Type B pancreatic cell (in vitro differentiated cells): ENCODE measurements at regions not wholly inside any gene's neighbourhood (a gene's known extent, or its start where the extent isn't known, plus 50 kb on each side); places are given as distances from the start of the nearest gene placed in this dataset.

ENCODE experiments used
- DNase-seq: peaks from one replicate; pipeline ENCODE4 v3.0.0; 2021; ENCODE audit warnings: mixed read lengths; ENCODE audit not compliant: unreplicated experiment; ENCODE audit errors: extremely low spot score
- H3K27ac Mint-ChIP-seq: 2 replicates; pipeline ENCODE4 v1.8.0; 2021; ENCODE audit warnings: mild to moderate bottlenecking, mixed read lengths
- H3K27me3 Mint-ChIP-seq: 2 replicates; pipeline ENCODE4 v1.8.0; 2021; ENCODE audit warnings: mixed read lengths
- H3K36me3 Mint-ChIP-seq: 2 replicates; pipeline ENCODE4 v1.8.0; 2021; ENCODE audit warnings: mixed read lengths
- H3K4me1 Mint-ChIP-seq: one replicate; pipeline ENCODE4 v1.8.0; 2021; ENCODE audit warnings: mixed read lengths; ENCODE audit not compliant: unreplicated experiment
- H3K4me3 Mint-ChIP-seq: 2 replicates; pipeline ENCODE4 v1.8.0; 2021; ENCODE audit warnings: mild to moderate bottlenecking, mixed read lengths
- H3K9me3 Mint-ChIP-seq: 2 replicates; pipeline ENCODE4 v1.8.0; 2021; ENCODE audit warnings: mixed read lengths
- CTCF ChIP-seq: fragments of 200-600 bp; sonication (generic); conservative IDR thresholded peaks from 2 replicates; pipeline ENCODE4 v1.5.0; 2021; ENCODE audit warnings: antibody characterized with exemption, mild to moderate bottlenecking

- TF ChIP-seq CTCF = no peak
- no peaks in the 10 kb centered on the region for H3K9me3 Mint-ChIP-seq
- H3K27me3 Mint-ChIP-seq = no peaks in the 10 kb centered on the region
- H3K27ac Mint-ChIP-seq = no peak overlapping the region
- DNase-seq = no peak
- H3K4me1 Mint-ChIP-seq = no peaks in the 10 kb centered on the region
- H3K36me3 Mint-ChIP-seq = no peaks in the 10 kb centered on the region
- H3K4me3 Mint-ChIP-seq = no peak overlapping the region
Observed at GRCh38 chr18:61001138-61001537, 332.1 kb upstream of the CDH20 start.

DNA sequence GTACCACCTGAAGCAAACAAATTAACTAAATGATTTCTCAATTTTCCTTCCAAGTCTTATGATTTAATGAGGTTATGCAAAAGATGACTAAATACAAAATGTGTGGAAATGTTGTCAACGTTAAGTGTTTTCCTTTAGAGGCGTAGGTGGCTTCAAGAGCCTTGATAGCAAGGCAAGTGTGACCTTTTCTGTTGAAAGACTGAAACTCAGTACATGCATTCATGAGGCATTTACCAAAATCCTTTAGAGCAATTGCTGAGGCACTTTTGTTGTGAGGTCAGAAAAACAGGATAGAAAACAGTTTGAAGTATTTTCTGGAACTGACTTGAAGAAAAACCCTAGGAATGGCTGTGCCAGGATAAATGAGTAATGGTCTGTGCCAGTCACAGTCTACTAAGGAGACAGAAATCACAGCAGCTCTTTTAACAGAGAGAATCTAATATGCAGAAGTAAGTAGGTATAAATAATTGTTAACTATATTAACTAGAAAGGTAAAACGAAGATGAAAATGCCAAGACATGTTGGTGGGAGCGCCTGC, 326.5 kb upstream of the CDH20 start:
- Mint-ChIP-seq H3K27me3 (no peaks in the 10 kb centered on the region), H3K4me3 (no peak overlapping the region), H3K9me3 (no peaks in the 10 kb centered on the region), H3K36me3 (no peaks in the 10 kb centered on the region), H3K27ac (no peak overlapping the region), H3K4me1 (no peaks in the 10 kb centered on the region)
- no peak for DNase-seq
- TF ChIP-seq CTCF = no peak

DNA sequence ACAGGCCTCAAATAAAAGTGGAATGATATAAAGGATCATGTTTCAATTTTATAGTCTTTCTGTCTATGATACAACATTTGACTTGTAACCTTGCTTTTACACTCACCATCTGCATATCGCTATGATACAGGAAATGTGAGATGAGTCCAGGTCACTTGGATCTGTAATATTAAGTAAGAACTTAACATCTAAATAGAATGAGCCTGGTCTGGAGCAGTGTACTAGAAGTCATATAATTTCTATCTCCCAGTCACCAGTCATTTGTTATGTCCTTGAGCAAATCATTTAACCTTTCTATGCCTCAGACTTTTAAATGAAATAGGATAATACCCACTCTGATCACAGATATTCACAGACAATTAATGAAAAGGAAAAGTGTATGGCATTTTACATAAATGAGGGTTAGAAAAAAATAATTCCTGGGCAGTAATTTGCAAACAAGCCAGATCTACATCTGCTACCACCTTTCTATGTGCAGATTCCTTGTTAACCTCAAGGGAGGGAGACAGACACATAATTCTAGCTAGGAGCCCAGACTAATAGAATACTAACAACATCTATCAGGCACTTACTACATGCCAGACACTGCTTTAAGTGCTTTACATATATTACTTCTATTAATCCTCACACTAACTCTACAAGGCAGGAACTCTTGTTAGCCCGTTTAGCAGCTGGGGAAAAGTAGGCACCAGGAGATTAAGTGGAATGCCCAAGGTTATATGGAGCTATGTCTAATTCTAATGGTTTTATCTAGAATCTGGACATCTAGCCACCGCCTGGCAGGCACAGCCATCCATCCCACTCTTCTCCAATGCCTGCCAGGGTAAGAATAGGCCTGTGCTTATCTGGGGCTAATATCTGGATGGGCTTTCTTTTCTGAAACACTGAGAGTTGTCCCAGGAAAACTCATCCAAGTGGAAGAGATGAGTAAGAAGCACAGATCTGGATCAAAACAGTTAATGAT, 313.6 kb upstream of the CDH20 start:
- Mint-ChIP-seq H3K4me3 (no peak overlapping the region), H3K27me3 (no peaks in the 10 kb centered on the region), H3K27ac (no peak overlapping the region), H3K9me3 (peaks cover 5% of the 10 kb centered on the region), H3K4me1 (peaks cover 6% of the 10 kb centered on the region), H3K36me3 (no peaks in the 10 kb centered on the region)
- no peak for DNase-seq
- no peak for TF ChIP-seq CTCF

- no peak overlapping the region for H3K27ac Mint-ChIP-seq
- no peaks in the 10 kb centered on the region for H3K4me1 Mint-ChIP-seq
- H3K27me3 Mint-ChIP-seq = no peaks in the 10 kb centered on the region
- DNase-seq = no peak
- no peak for TF ChIP-seq CTCF
- H3K9me3 Mint-ChIP-seq = peaks cover 5% of the 10 kb centered on the region
- H3K4me3 Mint-ChIP-seq = no peak overlapping the region
- H3K36me3 Mint-ChIP-seq = no peaks in the 10 kb centered on the region
Observed at GRCh38 chr18:61025596-61025995, 307.6 kb upstream of the CDH20 start.

- no peak for DNase-seq
- H3K36me3 Mint-ChIP-seq = no peaks in the 10 kb centered on the region
- no peaks in the 10 kb centered on the region for H3K9me3 Mint-ChIP-seq
- TF ChIP-seq CTCF = no peak
- no peak overlapping the region for H3K4me3 Mint-ChIP-seq
- no peaks in the 10 kb centered on the region for H3K27me3 Mint-ChIP-seq
- no peak overlapping the region for H3K27ac Mint-ChIP-seq
- no peaks in the 10 kb centered on the region for H3K4me1 Mint-ChIP-seq
Observed at GRCh38 chr18:61031626-61032025, 301.6 kb upstream of the CDH20 start.
